ENCODE measurements at regions not wholly inside any gene's neighbourhood (a gene's known extent, or its start where the extent isn't known, plus 50 kb on each side); places are given as distances from the start of the nearest gene placed in this dataset.

GRCh38 chr11:69923196-69923595 lies 104.0 kb upstream of the FGF3 start:
- Histone ChIP-seq H3K27ac (ENCODE audit: low read depth, low read length, poor library complexity, severe bottlenecking) (no peak overlapping the region), H3K27me3 (replicated peaks; ENCODE audit: insufficient read depth, low read depth, low read length, poor library complexity) (peaks cover 19% of the 10 kb centered on the region), H3K4me3 (ENCODE audit: low read depth, low read length, poor library complexity, severe bottlenecking) (no peak overlapping the region), H3K36me3 (ENCODE audit: insufficient read depth, low read length, poor library complexity, severe bottlenecking) (no peaks in the 10 kb centered on the region), H3K9me3 (ENCODE audit: low read depth, low read length, poor library complexity, severe bottlenecking) (no peaks in the 10 kb centered on the region), H3K4me1 (ENCODE audit: insufficient read depth, low read length, poor library complexity, severe bottlenecking) (no peaks in the 10 kb centered on the region)
- no peak for DNase-seq (ENCODE audit: low spot score)
- intact Hi-C loops (cut with micrococcal nuclease; ENCODE audit: unreplicated experiment) = no loop called here
- ChIA-PET POLR2A (ENCODE audit: low non-redundant PET) (no interaction called here), CTCF (no interaction called here)
- TF ChIP-seq CTCF (conservative IDR thresholded peaks at IDR 0.05; ENCODE audit: low read depth, low read length) (no peak), EZH2 (IDR thresholded peaks at IDR 0.05; ENCODE audit: borderline replicate concordance, low read depth, low read length, poor library complexity, severe bottlenecking) (no peak)
- no TSS peak for BruUV-seq (replicated peaks)

GRCh38 chr11:69923641-69924307 lies 104.6 kb upstream of the FGF3 start:
- TF ChIP-seq EZH2 (IDR thresholded peaks at IDR 0.05; ENCODE audit: borderline replicate concordance, low read depth, low read length, poor library complexity, severe bottlenecking) = no peak
- no peak for TF ChIP-seq CTCF (conservative IDR thresholded peaks at IDR 0.05; ENCODE audit: low read depth, low read length)
- H3K27me3 ChIP-seq (replicated peaks; ENCODE audit: insufficient read depth, low read depth, low read length, poor library complexity) = peaks cover 19% of the 10 kb centered on the region
- POLR2A ChIA-PET (ENCODE audit: low non-redundant PET) = no interaction called here
- no peaks in the 10 kb centered on the region for H3K36me3 ChIP-seq (ENCODE audit: insufficient read depth, low read length, poor library complexity, severe bottlenecking)
- CTCF ChIA-PET = interaction anchor here (0.6 kb wide), 1 partner anchor 1721 kb away, joined by 6 read pairs; no protein-coding TSS in a partner anchor
- intact Hi-C loops (cut with micrococcal nuclease; ENCODE audit: unreplicated experiment) = no loop called here
- H3K27ac ChIP-seq (ENCODE audit: low read depth, low read length, poor library complexity, severe bottlenecking) = no peak overlapping the region
- no peaks in the 10 kb centered on the region for H3K4me1 ChIP-seq (ENCODE audit: insufficient read depth, low read length, poor library complexity, severe bottlenecking)
- no TSS peak for BruUV-seq (replicated peaks)
- no peak for DNase-seq (ENCODE audit: low spot score)
- no peak overlapping the region for H3K4me3 ChIP-seq (ENCODE audit: low read depth, low read length, poor library complexity, severe bottlenecking)
- no peaks in the 10 kb centered on the region for H3K9me3 ChIP-seq (ENCODE audit: low read depth, low read length, poor library complexity, severe bottlenecking)

- ChIA-PET CTCF (interaction anchor here (0.6 kb wide), 1 partner anchor 1722 kb away, joined by 6 read pairs; no protein-coding TSS in a partner anchor), POLR2A (ENCODE audit: low non-redundant PET) (no interaction called here)
- BruUV-seq (replicated peaks) = no TSS peak
- Histone ChIP-seq H3K4me1 (ENCODE audit: insufficient read depth, low read length, poor library complexity, severe bottlenecking) (no peaks in the 10 kb centered on the region), H3K36me3 (ENCODE audit: insufficient read depth, low read length, poor library complexity, severe bottlenecking) (no peaks in the 10 kb centered on the region), H3K27ac (ENCODE audit: low read depth, low read length, poor library complexity, severe bottlenecking) (no peak overlapping the region), H3K9me3 (ENCODE audit: low read depth, low read length, poor library complexity, severe bottlenecking) (no peaks in the 10 kb centered on the region), H3K4me3 (ENCODE audit: low read depth, low read length, poor library complexity, severe bottlenecking) (no peak overlapping the region), H3K27me3 (replicated peaks; ENCODE audit: insufficient read depth, low read depth, low read length, poor library complexity) (peaks cover 19% of the 10 kb centered on the region)
- DNase-seq (ENCODE audit: low spot score) = no peak
- intact Hi-C loops (cut with micrococcal nuclease; ENCODE audit: unreplicated experiment) = no loop called here
- TF ChIP-seq CTCF (conservative IDR thresholded peaks at IDR 0.05; ENCODE audit: low read depth, low read length) (no peak), EZH2 (IDR thresholded peaks at IDR 0.05; ENCODE audit: borderline replicate concordance, low read depth, low read length, poor library complexity, severe bottlenecking) (no peak)
Observed at GRCh38 chr11:69924308-69925161, 105.3 kb upstream of the FGF3 start.

All from A673 (cell line).